Activated T-helper 17 cell treated with anti-CD3 and anti-CD28 coated beads, Interleukin-2, amount 50 U/mL, for 72 hours (primary cell): ENCODE measurements at regions not wholly inside any gene's neighbourhood (a gene's known extent, or its start where the extent isn't known, plus 50 kb on each side); places are given as distances from the start of the nearest gene placed in this dataset.

Source experiments
- ATAC-seq: fragments of 150-1000 bp; cut with Tn5 transposase; replicated peaks from 2 replicates; pipeline ENCODE4 v1.10.0; 2021; ENCODE audit warnings: mild to moderate bottlenecking, moderate library complexity
- H3K27ac Mint-ChIP-seq: one replicate; pipeline ENCODE4 v1.8.0; 2022; ENCODE audit warnings: mixed read lengths
- H3K27me3 Mint-ChIP-seq: one replicate; pipeline ENCODE4 v1.8.0; 2022; ENCODE audit warnings: mixed read lengths
- H3K36me3 Mint-ChIP-seq: one replicate; pipeline ENCODE4 v1.8.0; 2022; ENCODE audit warnings: low read depth, mild to moderate bottlenecking, mixed read lengths
- H3K4me1 Mint-ChIP-seq: one replicate; pipeline ENCODE4 v1.8.0; 2022; ENCODE audit warnings: mixed read lengths
- H3K4me3 Mint-ChIP-seq: one replicate; pipeline ENCODE4 v1.8.0; 2022; ENCODE audit warnings: mild to moderate bottlenecking, mixed read lengths
- H3K9me3 Mint-ChIP-seq: one replicate; pipeline ENCODE4 v1.8.0; 2022; ENCODE audit warnings: mixed read lengths

DNA sequence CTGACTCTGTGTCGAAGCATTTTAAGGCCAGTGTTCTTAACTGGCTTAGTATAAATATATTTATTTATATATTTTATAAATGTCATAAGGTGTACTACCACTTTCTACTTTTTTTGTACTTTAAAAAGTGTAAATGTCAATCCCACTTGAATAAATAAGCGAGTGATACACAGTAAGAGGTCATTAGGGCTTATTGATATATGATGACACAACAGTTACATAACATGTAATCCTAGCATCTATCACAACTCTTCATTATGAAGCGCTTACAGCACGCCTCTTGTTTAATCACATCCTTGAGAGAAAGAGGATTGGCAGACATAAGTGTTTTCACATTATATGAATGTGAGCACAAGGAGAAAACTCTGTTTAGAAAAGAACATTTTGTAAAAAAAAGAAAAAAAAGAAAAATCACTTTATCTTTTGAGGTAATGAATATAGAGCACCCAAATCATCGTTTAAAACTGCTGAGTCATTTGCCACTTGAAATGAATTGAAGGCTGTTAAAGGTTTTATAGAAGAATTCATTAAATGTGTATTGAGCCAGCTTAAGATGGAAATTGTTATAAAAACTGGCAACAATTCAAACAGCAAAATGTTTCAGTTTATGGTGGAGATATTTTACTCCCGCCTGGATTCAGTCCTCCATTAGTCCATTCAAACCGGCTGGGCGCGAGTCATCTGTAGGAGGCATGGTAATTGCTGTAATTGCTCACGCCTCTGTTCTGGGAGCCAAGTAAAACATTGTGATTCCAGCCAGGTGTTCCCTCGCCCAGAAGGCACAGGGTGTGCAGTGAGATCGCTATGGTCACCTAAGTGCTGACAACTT is 627.3 kb upstream of the KIRREL3 start:
- no peaks in the 10 kb centered on the region for H3K9me3 Mint-ChIP-seq
- no peaks in the 10 kb centered on the region for H3K27me3 Mint-ChIP-seq
- no peaks in the 10 kb centered on the region for H3K4me1 Mint-ChIP-seq
- H3K27ac Mint-ChIP-seq, result no peak overlapping the region
- no peak for ATAC-seq
- H3K36me3 Mint-ChIP-seq, result no peaks in the 10 kb centered on the region
- no peak overlapping the region for H3K4me3 Mint-ChIP-seq

DNA sequence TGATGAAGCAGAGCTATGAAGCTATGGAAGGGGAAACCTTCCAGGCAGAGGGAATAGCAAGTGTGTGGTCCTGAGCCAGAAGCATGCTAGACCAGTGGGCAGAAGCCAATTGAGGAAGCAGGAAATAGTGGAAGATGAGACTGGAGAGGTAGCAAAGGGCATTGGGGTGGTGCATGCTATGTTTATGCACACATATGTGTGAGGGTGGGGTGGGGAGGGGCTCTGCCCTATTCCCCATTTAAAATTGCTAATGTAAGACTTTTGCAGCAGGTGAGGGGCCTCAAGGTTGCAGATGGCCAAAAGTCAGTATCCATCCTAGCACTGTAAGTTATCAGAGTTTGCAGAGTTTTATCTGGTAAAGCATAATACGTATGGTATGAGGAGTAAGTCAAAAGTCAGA is 626.6 kb upstream of the KIRREL3 start:
- Mint-ChIP-seq H3K9me3 (no peaks in the 10 kb centered on the region), H3K4me3 (no peak overlapping the region), H3K27ac (no peak overlapping the region), H3K4me1 (no peaks in the 10 kb centered on the region), H3K36me3 (no peaks in the 10 kb centered on the region), H3K27me3 (no peaks in the 10 kb centered on the region)
- no peak for ATAC-seq

DNA sequence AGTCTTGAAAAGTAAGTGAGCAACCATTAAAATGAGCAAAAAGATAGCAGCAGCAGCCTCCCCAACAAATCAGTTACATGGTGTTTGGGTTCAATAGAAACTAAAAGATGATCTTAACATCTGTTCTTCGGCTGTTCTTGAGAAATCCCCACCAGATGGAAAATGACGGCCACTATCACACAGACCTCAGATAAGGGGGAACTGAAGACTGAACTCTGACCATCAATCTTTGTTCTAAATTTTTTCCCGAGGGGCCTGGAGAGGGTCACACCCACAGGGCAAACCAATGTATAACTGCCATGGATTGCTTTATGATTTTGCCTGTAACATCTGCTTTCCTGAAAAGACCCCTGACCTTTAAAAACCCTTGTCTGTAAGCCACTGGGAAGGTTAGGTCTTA is 624.8 kb upstream of the KIRREL3 start:
- no peak for ATAC-seq
- no peak overlapping the region for H3K4me3 Mint-ChIP-seq

DNA sequence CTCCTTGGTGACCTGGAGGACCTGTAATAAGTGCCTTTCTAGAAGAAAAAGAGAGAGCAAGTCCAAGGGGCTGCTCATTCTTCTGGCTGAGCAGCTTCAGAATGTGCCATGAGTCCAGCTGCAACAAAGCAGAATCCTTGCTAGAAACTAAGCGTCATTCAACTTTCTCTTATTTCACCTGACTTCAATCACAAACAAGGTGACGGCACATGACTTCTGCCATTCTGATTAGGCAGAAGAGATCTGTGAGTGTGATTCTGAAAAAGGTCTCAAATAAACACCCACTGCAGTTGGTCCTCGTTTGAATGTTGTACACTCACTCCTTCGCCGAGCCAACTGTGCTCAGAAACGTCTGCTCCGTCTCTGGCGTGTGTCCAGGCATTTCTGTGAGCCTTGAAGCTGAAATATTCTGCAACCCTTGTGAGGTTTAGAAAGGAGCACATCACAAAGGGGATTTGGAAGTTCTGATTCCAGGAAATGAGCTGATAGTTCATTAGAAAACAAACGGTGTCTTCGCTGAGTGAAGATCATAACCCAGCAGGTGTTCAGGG is 623.8 kb upstream of the KIRREL3 start:
- no peak for ATAC-seq
- H3K9me3 Mint-ChIP-seq, result no peaks in the 10 kb centered on the region
- no peaks in the 10 kb centered on the region for H3K27me3 Mint-ChIP-seq
- no peak overlapping the region for H3K4me3 Mint-ChIP-seq
- H3K36me3 Mint-ChIP-seq, result no peaks in the 10 kb centered on the region
- no peaks in the 10 kb centered on the region for H3K4me1 Mint-ChIP-seq
- H3K27ac Mint-ChIP-seq, result no peak overlapping the region

More for the DNA sequence above, 624.8 kb upstream of the KIRREL3 start:
- Mint-ChIP-seq H3K27ac (no peak overlapping the region), H3K9me3 (no peaks in the 10 kb centered on the region), H3K36me3 (no peaks in the 10 kb centered on the region), H3K27me3 (no peaks in the 10 kb centered on the region), H3K4me1 (no peaks in the 10 kb centered on the region)

DNA sequence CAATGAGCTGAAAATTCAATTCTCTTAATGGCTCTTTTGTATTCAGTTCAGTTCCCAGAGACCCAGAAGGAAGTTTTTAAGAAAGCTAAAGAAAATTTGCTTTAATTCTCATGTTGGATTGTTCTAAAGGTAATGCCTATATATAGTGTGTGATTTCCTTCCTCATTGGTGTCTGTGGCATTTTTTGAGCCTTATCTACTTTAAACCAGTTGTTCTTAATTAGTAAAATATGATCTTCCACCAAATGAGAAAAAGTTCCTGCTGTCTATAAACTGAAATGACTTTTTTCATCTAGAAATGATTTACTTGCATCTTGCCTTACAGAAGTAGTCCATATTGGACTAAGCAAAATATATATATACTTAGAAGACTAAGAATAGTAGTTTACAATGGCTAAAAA is 622.1 kb upstream of the KIRREL3 start:
- no peak for ATAC-seq
- peaks cover 5% of the 10 kb centered on the region for H3K27me3 Mint-ChIP-seq
- H3K36me3 Mint-ChIP-seq, result no peaks in the 10 kb centered on the region
- H3K9me3 Mint-ChIP-seq, result peaks cover 6% of the 10 kb centered on the region
- H3K27ac Mint-ChIP-seq, result no peak overlapping the region
- no peak overlapping the region for H3K4me3 Mint-ChIP-seq
- H3K4me1 Mint-ChIP-seq, result no peaks in the 10 kb centered on the region

DNA sequence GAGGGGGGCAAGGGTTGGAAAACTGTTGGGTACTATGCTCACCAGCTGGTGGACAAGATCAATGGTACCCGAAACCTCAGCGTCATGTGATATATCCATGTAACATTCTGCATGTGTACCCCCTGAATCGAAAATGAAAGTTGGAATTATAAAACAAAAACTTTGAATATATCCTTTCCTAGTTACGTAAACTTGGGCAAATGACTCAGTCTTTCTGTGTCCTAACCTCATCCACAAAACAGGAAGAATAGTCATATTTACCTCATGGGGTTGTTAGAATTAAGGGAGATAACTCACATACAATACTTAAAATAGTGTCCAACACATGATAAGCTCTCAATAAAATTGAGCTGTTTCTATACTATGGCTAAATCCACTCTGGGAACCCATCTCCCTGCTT is 620.1 kb upstream of the KIRREL3 start:
- H3K27me3 Mint-ChIP-seq, result peaks cover 5% of the 10 kb centered on the region
- no peak overlapping the region for H3K4me3 Mint-ChIP-seq
- no peak overlapping the region for H3K27ac Mint-ChIP-seq
- H3K36me3 Mint-ChIP-seq, result no peaks in the 10 kb centered on the region
- no peak for ATAC-seq
- H3K4me1 Mint-ChIP-seq, result no peaks in the 10 kb centered on the region
- peaks cover 6% of the 10 kb centered on the region for H3K9me3 Mint-ChIP-seq

DNA sequence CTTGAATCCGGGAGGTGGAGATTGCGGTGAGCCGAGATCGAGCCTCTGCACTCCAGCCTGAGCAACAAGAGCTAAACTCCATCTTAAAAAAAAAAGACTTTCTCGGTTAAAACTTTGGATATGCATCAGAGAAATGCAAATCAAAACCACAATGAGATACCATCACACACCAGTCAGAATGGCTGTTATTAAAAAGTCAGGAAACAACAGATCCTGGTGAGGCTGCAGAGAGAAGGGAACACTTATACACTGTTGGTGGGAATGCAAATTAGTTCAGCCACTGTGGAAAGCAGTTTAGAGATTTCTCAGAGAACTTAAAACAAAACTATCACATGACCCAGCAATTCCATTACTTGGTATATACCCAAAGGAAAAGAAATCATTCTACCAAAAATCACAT is 619.4 kb upstream of the KIRREL3 start:
- Mint-ChIP-seq H3K36me3 (no peaks in the 10 kb centered on the region), H3K4me3 (no peak overlapping the region), H3K27me3 (peaks cover 5% of the 10 kb centered on the region), H3K4me1 (no peaks in the 10 kb centered on the region), H3K9me3 (peaks cover 6% of the 10 kb centered on the region), H3K27ac (no peak overlapping the region)
- ATAC-seq, result no peak

DNA sequence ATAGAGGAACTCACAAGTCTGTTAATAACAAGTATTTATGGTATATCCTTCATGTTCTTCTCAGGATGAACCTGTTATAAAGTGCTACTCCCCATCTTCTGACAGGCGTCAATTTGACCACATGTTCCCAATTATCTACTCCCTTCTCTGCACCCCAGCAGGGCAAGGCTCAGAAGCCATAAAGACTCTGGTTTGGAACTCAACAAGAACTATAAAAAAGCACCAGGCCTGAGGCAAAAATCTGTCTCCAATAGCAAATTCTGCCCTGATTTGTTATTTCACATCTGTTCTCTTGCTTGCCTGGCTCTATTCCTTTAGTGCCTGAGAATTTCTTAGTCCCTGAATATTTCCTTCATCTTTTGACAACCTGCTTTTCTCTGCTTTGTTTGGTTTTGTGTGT is 618.2 kb upstream of the KIRREL3 start:
- H3K9me3 Mint-ChIP-seq, result peaks cover 6% of the 10 kb centered on the region
- H3K27me3 Mint-ChIP-seq, result peaks cover 11% of the 10 kb centered on the region
- no peak overlapping the region for H3K4me3 Mint-ChIP-seq
- ATAC-seq, result no peak
- no peak overlapping the region for H3K27ac Mint-ChIP-seq
- no peaks in the 10 kb centered on the region for H3K36me3 Mint-ChIP-seq
- H3K4me1 Mint-ChIP-seq, result no peaks in the 10 kb centered on the region

DNA sequence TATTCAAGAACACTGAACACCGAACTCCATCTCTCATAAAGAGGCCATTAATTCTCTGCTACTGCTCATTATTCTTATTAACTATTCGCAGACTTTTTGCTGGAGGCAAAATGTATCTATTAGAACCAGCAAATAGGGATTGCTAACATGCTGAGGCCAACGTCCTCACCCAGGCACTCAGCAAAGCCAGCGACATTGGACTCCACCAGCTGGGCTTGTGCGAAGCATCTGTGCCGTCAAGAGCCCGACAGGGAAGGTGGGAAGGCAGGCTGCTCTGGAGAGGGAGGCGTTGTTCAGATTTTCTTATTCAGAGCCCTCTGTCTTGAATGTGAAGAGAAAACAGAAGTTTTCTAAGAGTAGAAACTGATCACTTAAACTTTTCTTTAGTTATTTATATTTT is 615.6 kb upstream of the KIRREL3 start:
- Mint-ChIP-seq H3K9me3 (peaks cover 6% of the 10 kb centered on the region), H3K27me3 (peaks cover 14% of the 10 kb centered on the region), H3K36me3 (no peaks in the 10 kb centered on the region), H3K4me3 (no peak overlapping the region), H3K27ac (no peak overlapping the region), H3K4me1 (no peaks in the 10 kb centered on the region)
- no peak for ATAC-seq

DNA sequence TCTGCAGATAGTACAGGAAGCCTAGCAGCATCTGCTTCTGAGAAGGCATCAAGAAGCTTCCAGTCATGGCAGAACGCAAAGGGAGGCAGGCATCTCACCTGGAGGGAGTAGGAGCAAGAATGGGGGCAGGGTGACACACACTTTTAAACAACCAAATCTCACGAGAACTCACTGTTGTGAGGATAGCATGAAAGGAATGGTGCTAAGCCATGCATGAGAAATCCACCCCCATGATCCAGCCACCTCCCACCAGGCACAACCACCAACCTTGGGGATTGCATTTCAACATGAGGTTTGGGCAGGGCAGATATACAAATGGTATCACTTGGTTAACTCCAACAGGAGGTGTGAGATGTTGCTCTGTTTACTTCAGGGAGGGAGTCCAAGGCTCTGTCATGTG is 612.0 kb upstream of the KIRREL3 start:
- Mint-ChIP-seq H3K9me3 (no peaks in the 10 kb centered on the region), H3K36me3 (no peaks in the 10 kb centered on the region), H3K4me1 (no peaks in the 10 kb centered on the region), H3K4me3 (no peak overlapping the region), H3K27me3 (peaks cover 8% of the 10 kb centered on the region), H3K27ac (no peak overlapping the region)
- no peak for ATAC-seq

DNA sequence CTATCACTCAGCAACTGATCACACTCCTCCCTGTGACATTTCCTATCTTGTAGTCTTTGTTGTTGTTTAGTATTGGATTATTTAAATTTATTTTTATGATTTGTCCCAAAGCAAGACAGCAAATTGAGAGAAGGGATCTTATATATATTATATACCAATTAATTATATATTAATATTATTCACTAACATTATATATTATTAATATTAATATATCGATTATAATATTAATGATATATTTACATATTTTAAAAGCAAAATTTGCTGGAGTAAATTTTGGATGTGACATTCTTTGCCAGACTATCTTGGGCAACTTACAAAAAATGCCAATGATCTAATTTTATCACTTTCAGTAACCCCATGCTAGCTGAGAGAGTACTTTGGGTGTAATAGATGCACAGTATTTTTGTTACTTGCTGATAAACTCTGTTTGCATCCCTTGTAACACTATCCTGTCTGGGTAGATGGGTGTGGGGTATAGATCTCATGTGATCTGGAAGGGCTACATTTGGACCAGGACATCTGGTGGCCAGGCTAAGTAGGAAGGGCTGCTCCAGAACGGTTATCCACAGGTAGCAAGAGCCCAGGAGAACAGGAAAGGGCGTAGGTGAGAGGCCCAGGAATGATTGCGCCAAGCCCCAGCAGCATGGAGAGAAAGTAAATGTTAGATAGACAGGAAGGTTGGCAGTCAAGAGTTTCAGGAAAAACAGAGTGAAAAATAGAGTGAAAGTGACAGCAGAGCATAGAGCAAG is 608.6 kb upstream of the KIRREL3 start:
- Mint-ChIP-seq H3K4me3 (no peak overlapping the region), H3K9me3 (no peaks in the 10 kb centered on the region), H3K27me3 (peaks cover 6% of the 10 kb centered on the region), H3K36me3 (no peaks in the 10 kb centered on the region), H3K4me1 (no peaks in the 10 kb centered on the region), H3K27ac (no peak overlapping the region)
- ATAC-seq, result no peak

DNA sequence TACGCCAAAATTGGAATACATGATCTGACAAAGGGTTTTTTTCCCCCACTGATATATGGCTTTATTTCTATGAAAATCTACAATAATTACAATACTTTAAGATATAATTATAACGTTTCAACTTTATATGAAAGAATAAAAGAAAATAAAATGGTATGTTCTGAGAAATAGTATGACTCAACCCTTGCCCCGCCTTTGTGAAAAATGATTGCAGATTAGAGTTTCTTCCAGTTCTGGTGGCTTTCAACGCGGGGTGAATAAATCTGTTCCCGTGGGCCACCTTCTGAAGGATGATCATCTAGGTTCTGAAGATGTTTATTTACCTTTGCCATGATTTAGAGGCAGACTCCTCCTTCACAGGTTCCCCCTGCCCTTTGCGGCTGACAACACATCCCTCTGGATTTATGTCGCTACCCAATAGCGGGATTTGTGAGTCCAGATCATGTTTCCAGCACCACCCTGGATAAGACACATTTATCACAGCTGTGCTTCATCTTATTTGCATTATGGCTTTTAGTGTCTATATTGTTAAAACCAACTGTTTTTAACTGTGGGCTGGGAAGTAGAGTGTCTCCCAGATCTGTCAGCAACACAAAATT is 607.0 kb upstream of the KIRREL3 start:
- peaks cover 6% of the 10 kb centered on the region for H3K27me3 Mint-ChIP-seq
- no peak overlapping the region for H3K27ac Mint-ChIP-seq
- H3K4me3 Mint-ChIP-seq, result no peak overlapping the region
- no peak for ATAC-seq
- H3K36me3 Mint-ChIP-seq, result no peaks in the 10 kb centered on the region
- no peaks in the 10 kb centered on the region for H3K4me1 Mint-ChIP-seq
- no peaks in the 10 kb centered on the region for H3K9me3 Mint-ChIP-seq

DNA sequence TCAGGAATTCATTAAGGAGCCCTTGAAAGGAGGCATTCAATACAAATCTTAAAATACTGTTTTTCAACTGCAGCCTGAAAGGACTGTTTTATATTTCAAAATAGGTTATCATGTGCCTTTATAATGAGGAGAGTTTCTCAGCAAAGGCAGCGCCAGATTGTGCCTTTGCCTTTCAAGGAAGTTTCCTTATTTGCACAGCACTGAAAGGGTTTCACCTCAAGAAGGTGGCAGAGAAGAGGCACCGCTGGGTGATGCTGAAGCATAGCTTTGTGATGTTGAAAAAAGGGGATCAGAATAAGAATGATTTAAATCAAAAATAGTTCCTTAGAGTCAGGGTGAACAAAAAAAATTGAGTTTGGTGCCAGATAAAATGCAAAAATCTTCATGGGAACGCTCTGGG is 601.0 kb upstream of the KIRREL3 start:
- Mint-ChIP-seq H3K27me3 (peaks cover 4% of the 10 kb centered on the region), H3K27ac (no peak overlapping the region), H3K9me3 (no peaks in the 10 kb centered on the region), H3K36me3 (no peaks in the 10 kb centered on the region), H3K4me3 (no peak overlapping the region), H3K4me1 (no peaks in the 10 kb centered on the region)
- no peak for ATAC-seq

DNA sequence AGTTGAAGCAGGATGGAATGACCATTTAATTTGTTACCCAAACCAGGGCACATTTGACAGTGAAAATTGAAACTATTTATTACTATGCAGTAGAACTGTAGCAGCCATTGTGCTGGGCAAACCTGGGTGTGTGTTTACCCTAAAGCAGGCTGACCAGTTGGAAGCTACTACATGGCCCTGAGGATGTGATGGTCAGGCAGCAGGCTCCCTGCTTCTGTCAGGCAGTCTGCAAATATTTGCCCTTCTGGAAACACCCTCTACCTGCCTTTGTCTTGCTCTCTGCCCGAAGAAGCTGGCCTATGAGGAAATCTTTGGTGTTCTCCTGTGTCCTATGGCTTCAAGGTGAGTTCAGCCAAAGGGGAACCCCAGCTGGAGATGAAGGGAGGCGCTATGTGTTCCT is 600.1 kb upstream of the KIRREL3 start:
- no peaks in the 10 kb centered on the region for H3K36me3 Mint-ChIP-seq
- peaks cover 4% of the 10 kb centered on the region for H3K27me3 Mint-ChIP-seq
- H3K4me1 Mint-ChIP-seq, result no peaks in the 10 kb centered on the region
- no peak overlapping the region for H3K4me3 Mint-ChIP-seq
- no peak for ATAC-seq
- H3K9me3 Mint-ChIP-seq, result no peaks in the 10 kb centered on the region
- H3K27ac Mint-ChIP-seq, result no peak overlapping the region

DNA sequence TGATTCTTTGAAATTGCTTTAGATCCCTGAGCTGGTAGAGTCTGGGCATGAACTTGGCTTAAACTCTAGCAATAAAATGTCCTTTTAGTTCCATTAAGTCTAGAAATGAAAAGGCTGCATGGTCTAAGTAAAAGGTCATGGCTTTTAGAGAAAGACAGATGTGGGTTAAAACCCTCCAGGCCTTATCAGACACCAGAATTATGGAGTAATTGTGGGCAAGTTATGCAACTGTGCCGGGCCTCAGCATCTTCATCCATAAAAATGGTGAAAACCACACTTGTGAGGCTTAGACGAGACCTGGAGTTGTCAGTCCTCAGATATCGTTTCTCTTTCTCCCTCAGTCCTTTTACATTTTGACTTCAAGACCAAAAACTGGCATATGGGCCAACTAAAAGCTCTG is 597.9 kb upstream of the KIRREL3 start:
- no peak for ATAC-seq

More for the DNA sequence above, 597.9 kb upstream of the KIRREL3 start:
- H3K27ac Mint-ChIP-seq, result no peak overlapping the region
- no peak overlapping the region for H3K4me3 Mint-ChIP-seq
- no peaks in the 10 kb centered on the region for H3K36me3 Mint-ChIP-seq
- no peaks in the 10 kb centered on the region for H3K9me3 Mint-ChIP-seq
- H3K27me3 Mint-ChIP-seq, result peaks cover 4% of the 10 kb centered on the region
- no peaks in the 10 kb centered on the region for H3K4me1 Mint-ChIP-seq
